Cardiac septum (tissue), 1 donor: ENCODE measurements at regions not wholly inside any gene's neighbourhood (a gene's known extent, or its start where the extent isn't known, plus 50 kb on each side); places are given as distances from the start of the nearest gene placed in this dataset.
A peak's percentile ranks its signal among the peaks of the same experiment; 100 is the strongest.

Experiments
- DNase-seq: peaks from one replicate; pipeline ENCODE4 v3.0.0-alpha.2; 2020; ENCODE audit warnings: low spot score
- intact Hi-C: fragments of 100-400 bp; cut with DNase I; formaldehyde crosslinking; loops from one replicate; pipeline ENCODE4 v1.14.0; 2022
- donor health status: DM: no; HTN: no; CAD: no.

DNA sequence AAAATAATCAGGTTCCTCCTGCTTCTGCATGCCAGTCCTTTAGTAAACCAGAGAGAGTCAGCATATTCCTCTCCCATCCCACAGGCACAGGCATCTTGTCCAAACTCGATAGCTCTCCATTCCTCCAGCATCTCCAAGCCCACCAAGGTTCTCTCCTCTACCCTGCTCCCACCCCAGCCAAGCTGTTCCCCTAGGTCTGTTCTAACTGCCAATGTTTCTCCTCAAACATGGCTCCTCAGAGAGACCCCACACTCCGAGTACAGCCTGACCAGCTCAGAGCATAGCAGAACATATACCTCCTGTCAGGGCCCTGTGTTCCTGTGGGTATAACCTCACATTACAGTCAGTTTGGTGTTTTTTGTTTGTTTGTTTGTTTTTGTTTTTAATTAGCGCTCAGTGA, 177.8 kb downstream of the VEGFA start:
- peak; percentile 43 for DNase-seq
- intact Hi-C loops: no loop called here

- intact Hi-C loops: no loop called here
- no peak for DNase-seq
These were observed 176.8 kb downstream of the VEGFA start for GRCh38 chr6:43946641-43947363.

- intact Hi-C loops: no loop called here
- DNase-seq: no peak
These were observed 175.7 kb downstream of the VEGFA start for GRCh38 chr6:43945768-43946080.

DNA sequence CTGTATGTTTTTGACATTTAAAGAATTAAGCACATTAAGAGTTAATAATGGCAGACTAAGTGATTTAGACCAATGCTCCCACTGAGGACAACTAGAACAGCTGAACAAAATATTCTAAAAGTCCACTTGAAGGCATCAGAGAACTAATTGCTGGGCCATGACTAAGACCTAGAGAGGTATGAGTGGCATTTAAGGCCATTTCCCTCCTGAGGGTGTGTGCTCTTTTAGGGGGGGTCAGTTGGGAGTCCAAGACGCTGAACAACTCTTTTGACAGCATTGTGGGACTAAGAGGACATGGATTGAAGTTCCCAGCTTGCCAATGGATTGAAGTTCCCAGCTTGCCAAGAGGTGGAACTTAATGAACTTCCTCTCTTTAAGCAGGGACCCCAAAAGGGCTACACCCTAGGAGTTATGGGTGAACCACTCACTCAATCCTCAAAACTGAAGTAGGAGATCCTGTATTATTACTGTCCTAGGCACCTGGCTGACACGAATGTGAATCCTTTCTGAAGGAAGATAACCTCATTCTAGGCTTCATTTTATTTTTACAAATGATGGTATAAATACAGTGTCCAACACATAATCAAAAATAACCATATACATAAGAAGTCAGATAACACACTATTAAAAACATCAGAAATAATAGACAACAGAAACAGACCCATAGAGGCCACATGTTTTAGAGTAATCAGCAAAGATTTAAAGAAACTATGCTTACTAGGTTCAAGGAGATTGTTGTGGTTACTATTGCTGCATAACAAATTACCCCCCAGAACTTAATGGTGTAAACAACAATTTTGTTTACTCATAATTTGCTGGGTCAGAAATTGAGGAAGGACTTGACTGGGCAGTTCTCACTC, 175.1 kb downstream of the VEGFA start:
- DNase-seq: no peak
- intact Hi-C loops: no loop called here

DNA sequence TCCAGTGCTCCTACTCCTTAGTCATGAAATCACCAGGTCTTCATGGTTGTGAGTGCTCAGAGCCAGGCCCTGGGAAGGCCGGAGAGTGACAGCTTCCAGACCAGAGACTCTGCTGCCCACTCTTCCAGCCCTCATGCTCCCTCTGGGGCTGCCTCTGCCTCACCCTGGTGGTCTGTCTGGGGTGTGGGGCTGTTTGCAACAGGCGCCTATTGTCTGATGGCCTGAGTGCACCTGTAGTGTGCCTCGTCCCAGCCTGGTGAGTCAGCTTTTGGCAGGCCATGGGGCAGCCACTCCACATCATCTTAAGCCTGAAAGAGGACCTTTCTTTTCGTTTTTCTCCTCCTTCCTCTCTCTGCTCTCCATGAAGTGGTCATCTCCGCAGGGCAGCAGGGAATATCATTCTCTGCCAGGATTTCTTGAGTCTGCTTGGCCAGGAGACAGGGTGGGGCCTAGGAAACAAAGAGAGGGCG, 173.8 kb downstream of the VEGFA start:
- intact Hi-C loops: no loop called here
- DNase-seq: peak; percentile 75

DNA sequence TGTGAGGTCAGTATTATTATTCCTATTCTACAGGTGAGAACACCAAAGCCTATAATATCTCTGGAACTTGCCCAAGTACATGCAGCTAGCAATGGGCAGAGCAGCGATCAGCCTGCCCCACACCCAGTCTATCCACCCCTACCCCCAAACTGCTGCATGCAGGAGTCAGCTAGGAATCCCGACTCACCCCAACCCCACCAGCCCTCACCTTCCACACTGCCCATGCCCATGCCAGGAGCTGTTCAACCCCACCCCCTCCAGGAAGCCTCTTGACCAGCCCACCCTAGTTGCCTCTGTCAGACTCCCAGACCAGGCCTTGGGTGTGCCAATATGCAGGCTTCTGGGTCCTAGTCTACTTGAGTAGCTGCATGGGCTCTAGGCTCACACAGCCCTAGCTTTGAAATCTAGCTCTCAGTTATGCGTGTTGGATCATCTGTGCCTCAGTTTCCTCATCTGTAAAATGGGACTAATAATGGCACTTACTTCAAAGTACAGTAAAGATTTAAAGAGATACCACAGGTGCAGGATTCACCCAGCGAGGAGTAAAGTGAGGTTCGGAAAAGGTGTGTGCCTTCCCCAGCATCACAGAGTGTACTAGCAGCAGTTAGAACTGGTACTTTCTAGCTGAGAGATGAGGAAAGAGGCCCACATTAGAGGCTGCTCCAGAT, 173.2 kb downstream of the VEGFA start:
- intact Hi-C loops: no loop called here

DNA sequence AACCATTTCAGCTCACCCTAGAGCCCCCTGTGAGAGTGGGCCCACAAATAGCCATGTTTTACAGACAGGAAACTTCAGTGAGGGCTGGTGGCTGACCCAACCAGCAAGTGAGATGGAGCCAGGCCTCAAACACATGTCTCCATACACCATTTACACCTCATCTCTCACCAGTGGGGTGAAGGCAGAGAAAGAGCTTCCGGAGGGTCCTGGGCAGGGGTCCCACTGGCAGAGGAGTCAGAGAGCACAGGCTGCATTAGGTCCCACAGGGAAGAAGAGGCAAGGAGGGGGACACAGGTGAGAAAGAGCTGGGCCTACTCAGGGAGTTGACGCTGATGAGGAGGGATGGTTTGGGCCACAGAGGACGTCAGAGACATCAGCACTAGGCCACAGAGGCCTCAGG, 172.6 kb downstream of the VEGFA start:
- peak; percentile 39 for DNase-seq
- intact Hi-C loops: no loop called here

More for the DNA sequence above, 173.2 kb downstream of the VEGFA start:
- peak; percentile 60 for DNase-seq

DNA sequence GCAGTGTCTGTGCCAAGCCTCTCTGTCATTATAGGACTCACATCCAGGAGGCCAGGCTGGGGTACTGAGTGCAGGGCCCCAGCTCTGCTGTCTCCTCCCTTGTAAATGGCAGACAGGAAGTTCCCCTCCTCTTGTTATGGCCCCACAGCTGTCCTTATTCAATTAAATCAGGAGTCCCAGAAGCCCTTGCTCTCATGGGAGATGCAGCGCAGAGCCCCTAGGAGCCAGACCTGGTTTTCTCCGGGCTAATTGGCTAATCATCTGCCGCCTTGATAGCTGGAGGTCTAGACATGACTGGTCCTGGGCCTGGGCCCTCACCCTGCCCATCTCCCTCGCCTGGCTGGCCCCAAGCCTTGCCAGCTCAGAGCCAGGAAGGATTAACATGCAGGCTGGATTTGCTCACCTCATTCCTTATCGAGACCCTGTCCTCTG, 172.0 kb downstream of the VEGFA start:
- peak; percentile 62 for DNase-seq
- intact Hi-C loops: no loop called here

- peak; percentile 31 for DNase-seq
- intact Hi-C loops: no loop called here
These were observed 171.2 kb downstream of the VEGFA start for GRCh38 chr6:43941174-43941573.

DNA sequence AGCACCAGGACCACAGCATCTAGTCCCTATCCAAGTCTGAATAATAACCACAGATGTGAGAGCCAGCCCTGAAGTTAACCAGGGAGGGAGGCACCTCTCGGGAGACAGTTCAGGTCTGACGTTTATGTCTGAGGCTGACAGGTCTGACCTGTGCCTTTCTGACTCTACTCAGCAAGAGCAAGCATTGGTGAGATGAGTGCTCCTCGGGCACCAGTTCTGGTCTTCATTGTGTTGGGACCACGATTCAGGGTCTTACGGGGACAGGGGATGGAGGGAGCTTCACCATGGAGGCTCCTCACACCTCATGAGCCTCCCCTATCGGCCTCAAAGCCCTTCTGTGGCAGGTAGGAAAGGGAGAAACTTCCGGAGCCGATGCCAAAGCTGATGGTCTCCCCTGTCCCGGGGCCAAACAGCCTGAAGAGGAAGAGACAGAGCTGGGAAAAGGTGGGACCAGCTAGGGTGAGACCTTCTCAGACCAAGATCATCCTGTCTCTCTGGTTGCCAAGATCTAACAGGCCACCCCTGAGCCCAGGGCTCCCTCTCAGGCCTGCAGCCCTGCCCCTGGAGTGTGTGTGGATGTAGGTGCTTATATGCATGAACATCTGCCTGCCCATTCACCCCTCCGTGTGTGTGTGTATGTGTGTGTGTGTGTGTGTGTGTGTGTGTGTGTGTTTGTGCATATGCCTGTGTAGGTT, 170.5 kb downstream of the VEGFA start:
- intact Hi-C loops: no loop called here
- DNase-seq: peak; percentile 66

GRCh38 chr6:43940071-43940392, 170.0 kb downstream of the VEGFA start:
- DNase-seq: no peak
- intact Hi-C loops: no loop called here

DNA sequence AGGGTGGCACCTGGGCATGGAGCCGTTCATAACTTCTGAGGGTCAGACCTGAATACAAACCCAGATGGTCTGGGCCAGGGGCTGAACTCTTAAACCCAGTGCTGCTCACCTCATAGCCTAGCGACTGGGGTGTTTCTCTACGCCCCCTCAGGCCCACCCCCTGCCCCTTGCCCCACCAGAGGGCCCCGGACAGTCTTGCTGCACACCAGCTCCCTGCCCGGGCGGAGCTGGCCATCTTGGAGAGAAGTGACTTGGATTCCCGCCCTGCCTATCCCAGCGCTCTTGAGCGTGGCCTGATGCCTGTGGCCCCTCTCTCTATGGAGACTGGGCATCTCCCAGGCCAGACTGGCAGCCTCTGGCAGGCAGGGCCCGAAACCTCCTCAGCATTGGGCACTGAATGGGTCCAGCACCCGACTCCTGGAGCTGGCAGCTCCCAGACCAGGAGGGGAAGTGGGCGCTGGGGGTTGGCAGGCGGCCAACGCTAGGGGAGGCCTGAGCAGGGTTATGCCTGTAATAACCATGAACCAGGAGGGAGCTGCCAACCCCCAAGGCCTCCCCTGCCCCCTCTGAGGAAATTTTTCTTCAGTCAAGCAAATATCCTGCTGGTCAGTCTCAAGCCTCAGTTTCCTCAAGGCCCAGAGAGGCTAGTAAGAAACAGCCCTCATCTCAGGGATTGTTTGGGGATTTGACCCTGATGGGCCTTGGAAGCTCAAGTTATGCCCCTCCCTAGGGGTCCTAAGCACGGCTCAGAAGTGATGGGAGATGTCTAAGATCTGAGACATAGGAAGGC, 169.5 kb downstream of the VEGFA start:
- intact Hi-C loops: no loop called here

GRCh38 chr6:43938178-43939105, 168.4 kb downstream of the VEGFA start:
- DNase-seq: peak; percentile 47
- intact Hi-C loops: no loop called here

More for the DNA sequence above, 169.5 kb downstream of the VEGFA start:
- DNase-seq: peak; percentile 73

DNA sequence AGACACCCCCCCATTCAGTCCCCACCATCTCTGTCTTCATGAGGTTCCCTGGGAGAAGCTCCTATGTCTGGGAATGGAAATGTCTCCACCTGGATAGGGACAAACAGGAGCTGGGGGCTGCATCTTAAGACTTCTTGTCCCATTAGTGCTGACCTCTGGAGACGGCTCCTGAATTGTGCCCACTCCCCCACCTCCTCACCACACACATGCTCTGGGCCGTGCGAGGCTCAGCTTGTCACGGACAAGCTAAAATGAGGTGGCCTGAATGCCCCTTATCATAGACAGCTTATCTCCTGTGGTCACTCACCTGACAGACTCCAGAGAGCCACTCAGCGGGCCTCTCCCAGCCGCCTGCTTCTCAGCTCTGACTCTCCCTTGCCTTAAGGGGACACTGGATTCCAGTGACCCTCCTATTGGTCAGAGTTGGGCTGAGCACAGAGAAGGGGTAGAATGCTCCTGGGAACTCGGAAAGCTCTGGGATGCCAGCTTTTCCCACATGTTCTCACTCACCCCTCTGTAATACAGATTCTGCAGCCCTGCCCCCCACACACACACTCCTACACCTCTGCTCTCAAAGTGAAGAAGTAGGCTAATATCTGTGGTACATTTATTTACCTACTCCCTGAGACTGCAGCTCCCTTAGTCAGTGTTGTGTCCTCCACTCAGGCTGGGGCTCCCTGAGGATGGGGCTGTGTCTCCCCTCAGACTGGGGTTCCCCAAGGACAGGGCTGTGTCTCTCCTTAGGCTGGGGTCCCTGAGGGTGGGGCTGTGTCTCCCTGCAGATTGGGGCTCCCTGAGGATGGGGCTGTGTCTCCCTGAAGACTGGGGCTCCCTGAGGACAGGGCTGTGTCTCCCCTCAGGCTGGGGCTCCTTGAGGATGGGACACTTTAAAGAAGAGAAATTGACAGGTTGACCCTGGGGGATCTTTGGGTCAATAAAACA, 167.5 kb downstream of the VEGFA start:
- peak; percentile 50 for DNase-seq
- intact Hi-C loops: no loop called here

DNA sequence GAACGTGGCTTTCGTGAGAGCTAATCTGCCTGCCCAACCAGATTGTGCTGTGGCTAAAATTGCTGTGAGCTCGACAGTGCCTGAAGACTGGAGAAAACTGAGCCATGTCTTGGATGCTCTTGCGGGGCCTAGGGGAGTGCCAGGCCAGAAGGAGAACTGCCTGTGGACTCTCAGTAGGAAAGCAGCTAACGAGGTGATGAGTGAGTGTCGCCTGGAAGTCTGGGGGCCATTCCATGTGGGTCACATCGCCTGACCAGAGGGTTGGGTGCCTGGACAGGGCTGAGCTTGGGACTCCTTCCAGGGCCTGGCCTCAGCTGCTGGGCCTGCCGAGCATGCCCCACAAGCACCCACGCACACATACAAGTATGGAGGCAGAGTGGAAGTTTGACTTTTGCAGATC, 166.5 kb downstream of the VEGFA start:
- peak; percentile 60 for DNase-seq
- intact Hi-C loops: no loop called here

DNA sequence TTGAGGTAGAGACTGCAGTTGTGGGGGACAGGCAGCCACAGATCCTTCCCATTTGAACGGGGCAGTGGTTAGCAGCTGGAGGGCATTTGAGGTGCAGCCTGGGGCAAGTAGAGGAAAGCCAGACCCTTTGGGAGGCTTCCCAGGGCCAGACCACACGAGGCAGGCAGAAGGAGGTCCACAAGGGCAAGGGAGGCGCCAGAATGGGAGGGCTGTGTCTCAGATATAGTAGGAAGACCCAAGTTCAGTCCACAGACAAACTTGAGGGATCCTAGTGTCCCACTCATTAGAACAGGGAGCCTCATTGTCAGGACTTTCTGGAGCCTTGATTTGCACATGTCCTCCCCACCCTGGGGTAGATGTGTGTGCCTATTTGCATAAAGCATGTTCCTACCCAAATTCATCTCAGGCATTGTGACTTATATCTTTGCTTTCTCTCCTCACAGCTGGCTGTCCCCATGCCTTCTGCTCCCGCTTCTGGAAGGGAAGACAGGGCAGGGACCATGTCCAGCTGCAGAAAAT, 166.0 kb downstream of the VEGFA start:
- DNase-seq: peak; percentile 9
- intact Hi-C loops: no loop called here
